Right lobe of liver (tissue), 4 donors: ENCODE measurements at regions not wholly inside any gene's neighbourhood (a gene's known extent, or its start where the extent isn't known, plus 50 kb on each side); places are given as distances from the start of the nearest gene placed in this dataset.

Experiments
- POLR2A ChIP-seq: fragments of 450-650 bp; IDR thresholded peaks from one replicate; pipeline ENCODE4 v1.6.1; 2017; ENCODE audit warnings: antibody characterized with exemption, mild to moderate bottlenecking
- TF ChIP-seq, protein P1 (sequence below), 4 donors: fragments of 200-600 bp in 3 of 4; fragments of 450-650 bp in 1 of 4; IDR thresholded peaks; one replicate each; pipeline versions ENCODE4 v1.5.1 to v1.8.0; 2016 to 2022; ENCODE audit warnings: antibody characterized with exemption in 4 of 4, mild to moderate bottlenecking in 2 of 4
- donor health status: DM: no; HTN: no; CAD: no.
- donor health status: DM: no; HTN: no; CAD: no.
- donor health status: DM: no; HTN: yes; CAD: no.

DNA sequence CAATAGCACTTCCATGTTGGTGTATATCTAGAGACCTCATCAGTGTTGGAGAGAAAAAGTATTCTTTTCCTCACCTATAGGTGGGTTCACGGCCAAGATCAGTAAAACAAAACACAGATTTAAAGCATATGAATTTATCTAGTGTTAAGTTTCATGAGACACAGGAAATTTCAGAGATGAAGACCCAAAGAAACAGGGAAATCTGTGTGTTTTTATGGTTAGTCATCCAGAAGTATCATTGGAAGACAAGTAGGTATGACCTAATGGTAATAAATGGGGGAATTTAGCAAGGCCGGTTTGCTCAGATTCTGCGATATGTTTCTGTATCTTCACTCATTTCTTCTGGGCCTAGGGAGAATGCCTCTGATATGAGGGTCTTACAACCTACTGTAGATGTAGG, 419.6 kb upstream of the MARCKS start:
- TF ChIP-seq, protein P1, sequence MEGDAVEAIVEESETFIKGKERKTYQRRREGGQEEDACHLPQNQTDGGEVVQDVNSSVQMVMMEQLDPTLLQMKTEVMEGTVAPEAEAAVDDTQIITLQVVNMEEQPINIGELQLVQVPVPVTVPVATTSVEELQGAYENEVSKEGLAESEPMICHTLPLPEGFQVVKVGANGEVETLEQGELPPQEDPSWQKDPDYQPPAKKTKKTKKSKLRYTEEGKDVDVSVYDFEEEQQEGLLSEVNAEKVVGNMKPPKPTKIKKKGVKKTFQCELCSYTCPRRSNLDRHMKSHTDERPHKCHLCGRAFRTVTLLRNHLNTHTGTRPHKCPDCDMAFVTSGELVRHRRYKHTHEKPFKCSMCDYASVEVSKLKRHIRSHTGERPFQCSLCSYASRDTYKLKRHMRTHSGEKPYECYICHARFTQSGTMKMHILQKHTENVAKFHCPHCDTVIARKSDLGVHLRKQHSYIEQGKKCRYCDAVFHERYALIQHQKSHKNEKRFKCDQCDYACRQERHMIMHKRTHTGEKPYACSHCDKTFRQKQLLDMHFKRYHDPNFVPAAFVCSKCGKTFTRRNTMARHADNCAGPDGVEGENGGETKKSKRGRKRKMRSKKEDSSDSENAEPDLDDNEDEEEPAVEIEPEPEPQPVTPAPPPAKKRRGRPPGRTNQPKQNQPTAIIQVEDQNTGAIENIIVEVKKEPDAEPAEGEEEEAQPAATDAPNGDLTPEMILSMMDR (IDR thresholded peaks at IDR 0.05), result no peak
- TF ChIP-seq POLR2A, result no peak
